ENCODE measurements at regions not wholly inside any gene's neighbourhood (a gene's known extent, or its start where the extent isn't known, plus 50 kb on each side); places are given as distances from the start of the nearest gene placed in this dataset.

- H3K4me2 ChIP-seq: no peak overlapping the region
- no peaks in the 10 kb centered on the region for H3K4me1 ChIP-seq
- no peak for TF ChIP-seq Cebpa-rat (IDR thresholded peaks at IDR 0.05)
- no peaks in the 10 kb centered on the region for H3K36me3 ChIP-seq
- H3K9ac ChIP-seq: no peak overlapping the region
- no peak overlapping the region for H3K4me3 ChIP-seq
- no peaks in the 10 kb centered on the region for H4K20me1 ChIP-seq
- no peak overlapping the region for H3K27ac ChIP-seq
- H3K27me3 ChIP-seq: no peaks in the 10 kb centered on the region
- H3K9me3 ChIP-seq: no peaks in the 10 kb centered on the region
These were observed 621.7 kb downstream of the KCNJ3 start for GRCh38 chr2:155320236-155320635.

- no peaks in the 10 kb centered on the region for H3K9me3 ChIP-seq
- no peak overlapping the region for H3K4me2 ChIP-seq
- H3K4me3 ChIP-seq: no peak overlapping the region
- H3K9ac ChIP-seq: no peak overlapping the region
- no peak for TF ChIP-seq Cebpa-rat (IDR thresholded peaks at IDR 0.05)
- H3K4me1 ChIP-seq: no peaks in the 10 kb centered on the region
- H4K20me1 ChIP-seq: no peaks in the 10 kb centered on the region
- H3K27me3 ChIP-seq: no peaks in the 10 kb centered on the region
- no peak overlapping the region for H3K27ac ChIP-seq
- H3K36me3 ChIP-seq: no peaks in the 10 kb centered on the region
These were observed 620.2 kb downstream of the KCNJ3 start for GRCh38 chr2:155318710-155319109.

- Histone ChIP-seq H3K4me1 (no peaks in the 10 kb centered on the region), H3K27me3 (no peaks in the 10 kb centered on the region), H3K27ac (no peak overlapping the region), H3K4me3 (no peak overlapping the region), H3K9ac (no peak overlapping the region), H3K36me3 (no peaks in the 10 kb centered on the region), H4K20me1 (no peaks in the 10 kb centered on the region), H3K4me2 (no peak overlapping the region), H3K9me3 (no peaks in the 10 kb centered on the region)
- no peak for TF ChIP-seq Cebpa-rat (IDR thresholded peaks at IDR 0.05)
These were observed 617.3 kb downstream of the KCNJ3 start for GRCh38 chr2:155315768-155316167.

GRCh38 chr2:155310589-155310988, 612.1 kb downstream of the KCNJ3 start:
- no peak overlapping the region for H3K9ac ChIP-seq

GRCh38 chr2:155309483-155309882, 611.0 kb downstream of the KCNJ3 start:
- no peak for TF ChIP-seq Cebpa-rat (IDR thresholded peaks at IDR 0.05)
- Histone ChIP-seq H3K4me2 (no peak overlapping the region), H3K36me3 (no peaks in the 10 kb centered on the region), H3K27me3 (no peaks in the 10 kb centered on the region), H3K9me3 (no peaks in the 10 kb centered on the region), H3K9ac (no peak overlapping the region), H4K20me1 (no peaks in the 10 kb centered on the region), H3K4me1 (no peaks in the 10 kb centered on the region), H3K27ac (no peak overlapping the region), H3K4me3 (no peak overlapping the region)

More at GRCh38 chr2:155310589-155310988, 612.1 kb downstream of the KCNJ3 start:
- Histone ChIP-seq H3K4me1 (no peaks in the 10 kb centered on the region), H4K20me1 (no peaks in the 10 kb centered on the region), H3K9me3 (no peaks in the 10 kb centered on the region), H3K4me2 (no peak overlapping the region), H3K27me3 (no peaks in the 10 kb centered on the region), H3K36me3 (no peaks in the 10 kb centered on the region), H3K27ac (no peak overlapping the region), H3K4me3 (no peak overlapping the region)
- no peak for TF ChIP-seq Cebpa-rat (IDR thresholded peaks at IDR 0.05)

GRCh38 chr2:155308367-155309009, 610.0 kb downstream of the KCNJ3 start:
- Histone ChIP-seq H3K4me3 (no peak overlapping the region), H3K27me3 (no peaks in the 10 kb centered on the region), H3K4me1 (no peaks in the 10 kb centered on the region), H3K9me3 (no peaks in the 10 kb centered on the region), H4K20me1 (no peaks in the 10 kb centered on the region), H3K4me2 (no peak overlapping the region), H3K36me3 (no peaks in the 10 kb centered on the region), H3K27ac (no peak overlapping the region), H3K9ac (no peak overlapping the region)
- TF ChIP-seq Cebpa-rat (IDR thresholded peaks at IDR 0.05): no peak

GRCh38 chr2:155301221-155301620, 602.7 kb downstream of the KCNJ3 start:
- no peak overlapping the region for H3K4me2 ChIP-seq
- H3K27me3 ChIP-seq: no peaks in the 10 kb centered on the region
- H3K36me3 ChIP-seq: no peaks in the 10 kb centered on the region
- TF ChIP-seq Cebpa-rat (IDR thresholded peaks at IDR 0.05): no peak
- H3K9ac ChIP-seq: no peak overlapping the region
- H3K4me1 ChIP-seq: no peaks in the 10 kb centered on the region; the same call in 1 of the 2 replicates
- H4K20me1 ChIP-seq: no peaks in the 10 kb centered on the region
- no peak overlapping the region for H3K4me3 ChIP-seq
- H3K27ac ChIP-seq: no peak overlapping the region
- no peaks in the 10 kb centered on the region for H3K9me3 ChIP-seq

- Histone ChIP-seq H3K27ac (no peak overlapping the region), H3K4me2 (no peak overlapping the region), H3K4me3 (no peak overlapping the region), H3K36me3 (no peaks in the 10 kb centered on the region), H3K27me3 (no peaks in the 10 kb centered on the region), H3K4me1 (no peaks in the 10 kb centered on the region; the same call in 1 of the 2 replicates), H3K9ac (no peak overlapping the region), H3K9me3 (no peaks in the 10 kb centered on the region), H4K20me1 (no peaks in the 10 kb centered on the region)
- no peak for TF ChIP-seq Cebpa-rat (IDR thresholded peaks at IDR 0.05)
These were observed 599.5 kb downstream of the KCNJ3 start for GRCh38 chr2:155298001-155298400.

- H3K27ac ChIP-seq: no peak overlapping the region
- H3K9ac ChIP-seq: no peak overlapping the region
- no peaks in the 10 kb centered on the region for H3K27me3 ChIP-seq
- no peaks in the 10 kb centered on the region for H3K9me3 ChIP-seq
- no peak overlapping the region for H3K4me2 ChIP-seq
- H4K20me1 ChIP-seq: no peaks in the 10 kb centered on the region
- H3K36me3 ChIP-seq: no peaks in the 10 kb centered on the region
- no peak for TF ChIP-seq Cebpa-rat (IDR thresholded peaks at IDR 0.05)
- H3K4me1 ChIP-seq: no peaks in the 10 kb centered on the region; the same call in 1 of the 2 replicates
- no peak overlapping the region for H3K4me3 ChIP-seq
These were observed 595.9 kb downstream of the KCNJ3 start for GRCh38 chr2:155294358-155294757.

- Histone ChIP-seq H3K9me3 (no peaks in the 10 kb centered on the region), H3K27me3 (no peaks in the 10 kb centered on the region), H3K4me1 (no peaks in the 10 kb centered on the region), H4K20me1 (no peaks in the 10 kb centered on the region), H3K4me3 (no peak overlapping the region), H3K4me2 (no peak overlapping the region), H3K9ac (no peak overlapping the region), H3K27ac (no peak overlapping the region), H3K36me3 (no peaks in the 10 kb centered on the region)
- TF ChIP-seq Cebpa-rat (IDR thresholded peaks at IDR 0.05): no peak
These were observed 583.4 kb downstream of the KCNJ3 start for GRCh38 chr2:155281907-155282306.

GRCh38 chr2:155273323-155273722, 574.8 kb downstream of the KCNJ3 start:
- Histone ChIP-seq H3K9me3 (no peaks in the 10 kb centered on the region), H3K4me1 (no peaks in the 10 kb centered on the region), H3K36me3 (no peaks in the 10 kb centered on the region), H3K27me3 (no peaks in the 10 kb centered on the region), H3K9ac (no peak overlapping the region), H3K4me2 (no peak overlapping the region), H4K20me1 (no peaks in the 10 kb centered on the region), H3K4me3 (no peak overlapping the region), H3K27ac (no peak overlapping the region)
- no peak for TF ChIP-seq Cebpa-rat (IDR thresholded peaks at IDR 0.05)

All from BLaER1 (cell line).